GM12801 (cell line): ENCODE measurements at regions not wholly inside any gene's neighbourhood (a gene's known extent, or its start where the extent isn't known, plus 50 kb on each side); places are given as distances from the start of the nearest gene placed in this dataset.

Source experiments
- CTCF ChIP-seq: IDR thresholded peaks from one replicate; pipeline ENCODE4 v1.5.1; 2011; ENCODE audit warnings: control low read depth; ENCODE audit not compliant: insufficient read length; ENCODE audit errors: extremely low read depth

GRCh38 chr1:88399690-88400089 lies 284.4 kb upstream of the PKN2 start:
- no peak for TF ChIP-seq CTCF

GRCh38 chr1:88401313-88401712 lies 282.8 kb upstream of the PKN2 start:
- no peak for TF ChIP-seq CTCF

GRCh38 chr1:88404582-88404981 lies 279.5 kb upstream of the PKN2 start:
- TF ChIP-seq CTCF: no peak

GRCh38 chr1:88407248-88407647 lies 276.8 kb upstream of the PKN2 start:
- TF ChIP-seq CTCF: no peak

- TF ChIP-seq CTCF: no peak
Measured at GRCh38 chr1:88421997-88422396, 262.1 kb upstream of the PKN2 start.

- no peak for TF ChIP-seq CTCF
Measured at GRCh38 chr1:88433556-88433955, 250.5 kb upstream of the PKN2 start.

- no peak for TF ChIP-seq CTCF
Measured at GRCh38 chr1:88434836-88435235, 249.2 kb upstream of the PKN2 start.

GRCh38 chr1:88441022-88441421 lies 243.1 kb upstream of the PKN2 start:
- TF ChIP-seq CTCF: no peak
